Activated naive CD4-positive, alpha-beta T cell treated with anti-CD3 and anti-CD28 coated beads, Interleukin-2, amount 50 U/mL, for 24 hours (primary cell): ENCODE measurements at regions not wholly inside any gene's neighbourhood (a gene's known extent, or its start where the extent isn't known, plus 50 kb on each side); places are given as distances from the start of the nearest gene placed in this dataset.

ENCODE experiments used
- H3K27ac Mint-ChIP-seq: one replicate; pipeline ENCODE4 v1.8.0; 2021; ENCODE audit warnings: mild to moderate bottlenecking, mixed read lengths
- H3K27me3 Mint-ChIP-seq: one replicate; pipeline ENCODE4 v1.8.0; 2021; ENCODE audit warnings: mixed read lengths
- H3K36me3 Mint-ChIP-seq: one replicate; pipeline ENCODE4 v1.8.0; 2021; ENCODE audit warnings: mixed read lengths
- H3K4me1 Mint-ChIP-seq: one replicate; pipeline ENCODE4 v1.8.0; 2021; ENCODE audit warnings: mixed read lengths
- H3K4me3 Mint-ChIP-seq: one replicate; pipeline ENCODE4 v1.8.0; 2021; ENCODE audit warnings: mild to moderate bottlenecking, mixed read lengths
- H3K9me3 Mint-ChIP-seq: one replicate; pipeline ENCODE4 v1.8.0; 2021; ENCODE audit warnings: mixed read lengths

- no peaks in the 10 kb centered on the region for H3K4me1 Mint-ChIP-seq
- no peak overlapping the region for H3K4me3 Mint-ChIP-seq
- peaks cover 4% of the 10 kb centered on the region for H3K9me3 Mint-ChIP-seq
- no peaks in the 10 kb centered on the region for H3K36me3 Mint-ChIP-seq
- no peak overlapping the region for H3K27ac Mint-ChIP-seq
- peaks cover 2% of the 10 kb centered on the region for H3K27me3 Mint-ChIP-seq
Observed at GRCh38 chr2:107258531-107259407, 372.8 kb upstream of the ST6GAL2 start.

GRCh38 chr2:107259408-107260195 is 373.6 kb upstream of the ST6GAL2 start:
- no peak overlapping the region for H3K27ac Mint-ChIP-seq
- peaks cover 4% of the 10 kb centered on the region for H3K9me3 Mint-ChIP-seq
- H3K36me3 Mint-ChIP-seq: no peaks in the 10 kb centered on the region
- H3K27me3 Mint-ChIP-seq: peaks cover 2% of the 10 kb centered on the region
- H3K4me1 Mint-ChIP-seq: no peaks in the 10 kb centered on the region
- no peak overlapping the region for H3K4me3 Mint-ChIP-seq

GRCh38 chr2:107263628-107264027 is 377.7 kb upstream of the ST6GAL2 start:
- H3K27me3 Mint-ChIP-seq: no peaks in the 10 kb centered on the region
- no peaks in the 10 kb centered on the region for H3K36me3 Mint-ChIP-seq
- H3K4me1 Mint-ChIP-seq: no peaks in the 10 kb centered on the region
- H3K4me3 Mint-ChIP-seq: no peak overlapping the region
- H3K27ac Mint-ChIP-seq: no peak overlapping the region
- H3K9me3 Mint-ChIP-seq: no peaks in the 10 kb centered on the region

DNA sequence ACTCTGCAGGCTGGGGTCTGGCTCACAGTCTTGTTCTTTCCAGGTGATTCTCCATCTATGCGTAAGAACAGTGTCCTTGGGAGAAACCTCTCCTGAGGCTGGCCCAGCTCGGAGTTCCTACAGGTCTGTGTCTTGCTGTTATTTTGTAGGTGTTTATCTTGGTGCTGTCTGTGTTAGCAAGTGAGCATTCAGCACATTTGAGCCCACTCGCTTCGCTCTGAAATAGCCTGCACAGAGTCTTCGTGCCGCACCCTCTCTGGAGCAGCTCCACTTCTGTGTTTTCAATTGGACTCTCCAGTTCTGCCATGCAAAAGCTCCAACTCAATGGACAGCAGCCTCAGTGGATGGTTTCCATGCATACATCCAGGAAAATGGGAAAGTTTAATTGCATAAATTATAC is 378.2 kb upstream of the ST6GAL2 start:
- Mint-ChIP-seq H3K36me3 (no peaks in the 10 kb centered on the region), H3K9me3 (no peaks in the 10 kb centered on the region), H3K27ac (no peak overlapping the region), H3K4me1 (no peaks in the 10 kb centered on the region), H3K4me3 (no peak overlapping the region), H3K27me3 (no peaks in the 10 kb centered on the region)

- no peak overlapping the region for H3K4me3 Mint-ChIP-seq
- H3K36me3 Mint-ChIP-seq: no peaks in the 10 kb centered on the region
- no peaks in the 10 kb centered on the region for H3K27me3 Mint-ChIP-seq
- no peaks in the 10 kb centered on the region for H3K4me1 Mint-ChIP-seq
- no peak overlapping the region for H3K27ac Mint-ChIP-seq
- H3K9me3 Mint-ChIP-seq: no peaks in the 10 kb centered on the region
Observed at GRCh38 chr2:107266555-107266954, 380.6 kb upstream of the ST6GAL2 start.

DNA sequence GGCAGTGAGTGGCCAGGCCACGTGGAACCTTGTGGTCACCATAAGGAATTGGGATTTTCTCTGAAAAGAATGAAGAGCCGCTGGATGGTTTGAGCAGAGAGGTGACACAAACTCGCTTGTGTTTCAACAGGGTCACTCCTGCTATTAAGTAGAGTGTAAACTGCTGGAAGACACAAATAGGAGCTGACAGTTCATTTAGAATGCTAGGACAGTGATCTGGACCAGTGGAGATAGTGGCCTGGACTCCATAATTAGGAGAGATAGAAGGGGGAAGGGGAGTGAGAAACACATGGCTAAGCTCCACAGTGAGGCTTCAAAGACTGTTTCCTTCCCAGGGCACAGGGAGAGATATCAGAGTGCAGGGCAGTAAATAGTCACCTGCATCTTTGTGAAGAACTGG is 381.1 kb upstream of the ST6GAL2 start:
- Mint-ChIP-seq H3K4me1 (no peaks in the 10 kb centered on the region), H3K4me3 (no peak overlapping the region), H3K27me3 (no peaks in the 10 kb centered on the region), H3K27ac (no peak overlapping the region), H3K9me3 (no peaks in the 10 kb centered on the region), H3K36me3 (no peaks in the 10 kb centered on the region)

DNA sequence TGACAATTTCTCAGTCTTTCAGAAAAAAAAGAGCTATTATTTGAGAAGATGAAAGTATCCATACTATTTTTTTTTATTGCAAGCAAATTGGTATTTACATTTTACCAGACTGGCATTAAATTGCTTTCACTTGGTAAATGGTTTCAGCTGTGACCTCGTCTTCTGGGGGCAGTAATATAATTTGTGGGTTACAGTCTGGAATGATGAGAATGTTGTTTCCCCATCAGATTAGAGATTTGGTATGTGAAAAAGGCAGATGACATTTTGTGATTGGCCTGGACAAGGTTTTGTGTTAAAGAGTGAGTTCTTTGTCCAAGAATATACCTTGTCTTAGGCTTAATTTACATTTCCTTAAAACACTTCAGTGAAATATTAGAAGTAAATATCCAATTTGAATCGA is 390.1 kb upstream of the ST6GAL2 start:
- no peaks in the 10 kb centered on the region for H3K4me1 Mint-ChIP-seq
- no peak overlapping the region for H3K27ac Mint-ChIP-seq
- no peaks in the 10 kb centered on the region for H3K27me3 Mint-ChIP-seq
- H3K9me3 Mint-ChIP-seq: peaks cover 10% of the 10 kb centered on the region
- no peak overlapping the region for H3K4me3 Mint-ChIP-seq
- no peaks in the 10 kb centered on the region for H3K36me3 Mint-ChIP-seq

DNA sequence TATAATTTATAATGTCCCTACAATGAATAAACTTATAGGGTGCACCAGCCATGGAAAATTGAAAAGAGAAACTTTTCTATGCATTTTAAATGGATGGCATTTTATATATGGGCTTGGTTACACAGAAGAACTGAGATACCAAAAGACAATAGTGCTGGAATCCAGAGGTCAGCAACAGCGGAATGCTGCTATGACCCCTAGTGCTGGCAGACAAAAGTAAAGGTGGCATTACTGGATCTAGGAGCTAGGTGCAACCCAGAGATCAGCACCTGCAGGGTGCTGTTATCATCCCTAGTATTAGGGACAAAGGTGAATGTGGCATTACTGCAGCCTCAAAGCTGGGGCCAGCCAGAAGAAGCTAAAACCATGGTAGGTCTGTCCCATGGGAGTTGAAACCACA is 392.7 kb upstream of the ST6GAL2 start:
- no peak overlapping the region for H3K4me3 Mint-ChIP-seq
- peaks cover 10% of the 10 kb centered on the region for H3K9me3 Mint-ChIP-seq
- no peaks in the 10 kb centered on the region for H3K4me1 Mint-ChIP-seq
- no peaks in the 10 kb centered on the region for H3K36me3 Mint-ChIP-seq
- H3K27me3 Mint-ChIP-seq: no peaks in the 10 kb centered on the region
- no peak overlapping the region for H3K27ac Mint-ChIP-seq

GRCh38 chr2:107281637-107282036 is 395.7 kb upstream of the ST6GAL2 start:
- H3K27me3 Mint-ChIP-seq: no peaks in the 10 kb centered on the region
- no peak overlapping the region for H3K4me3 Mint-ChIP-seq
- H3K36me3 Mint-ChIP-seq: no peaks in the 10 kb centered on the region
- no peaks in the 10 kb centered on the region for H3K4me1 Mint-ChIP-seq
- H3K9me3 Mint-ChIP-seq: peaks cover 5% of the 10 kb centered on the region
- H3K27ac Mint-ChIP-seq: no peak overlapping the region

DNA sequence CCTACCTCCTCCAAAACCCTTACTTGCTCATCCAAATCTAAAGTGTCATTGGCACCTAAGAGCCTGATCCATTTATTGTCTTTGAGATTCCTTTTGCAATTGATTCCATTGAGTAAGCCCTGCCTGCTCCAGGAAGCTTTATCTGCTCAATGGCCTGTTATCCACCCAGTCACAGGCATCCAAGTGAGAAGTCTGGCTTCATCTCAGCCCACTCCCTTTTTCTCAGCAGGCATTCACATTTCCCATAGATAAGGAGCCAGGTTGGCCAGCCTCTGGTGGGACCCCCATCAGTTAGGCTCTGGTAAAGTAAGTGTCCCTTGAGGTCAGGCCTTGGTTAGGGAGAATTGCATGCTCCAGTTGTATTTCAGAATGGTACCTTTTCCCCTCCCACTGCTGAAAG is 396.2 kb upstream of the ST6GAL2 start:
- Mint-ChIP-seq H3K4me1 (no peaks in the 10 kb centered on the region), H3K36me3 (no peaks in the 10 kb centered on the region), H3K4me3 (no peak overlapping the region), H3K27ac (no peak overlapping the region), H3K9me3 (peaks cover 5% of the 10 kb centered on the region), H3K27me3 (no peaks in the 10 kb centered on the region)

DNA sequence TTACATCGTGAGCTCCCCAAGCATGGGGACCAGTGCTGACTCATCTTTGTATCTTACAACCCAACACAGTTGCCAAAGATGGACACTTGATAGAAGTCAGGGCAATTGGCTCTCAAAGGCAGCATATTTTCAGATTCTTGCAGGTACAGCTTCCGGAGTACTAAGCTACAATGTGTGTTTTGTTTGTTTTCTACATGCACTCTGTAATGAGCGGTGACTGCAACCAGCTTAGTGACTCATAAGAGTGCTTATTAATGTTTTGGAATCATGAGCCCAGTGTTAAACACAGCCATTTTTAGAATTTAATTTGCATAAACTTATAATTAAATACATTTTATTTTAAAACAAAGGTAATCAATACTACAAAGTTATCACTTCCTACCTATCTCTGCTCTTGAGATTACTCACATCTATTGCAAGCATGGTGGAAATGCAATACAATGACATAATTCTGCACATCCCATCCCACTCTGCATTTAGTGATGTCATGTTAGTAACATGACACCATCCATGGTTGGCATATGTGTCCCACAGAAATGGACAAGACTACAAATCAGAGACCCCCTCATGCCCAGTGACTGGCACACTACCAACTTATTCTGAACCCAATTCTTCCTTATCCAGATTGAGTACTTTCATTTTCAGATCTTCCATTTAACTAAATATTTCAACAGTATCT is 399.8 kb upstream of the ST6GAL2 start:
- Mint-ChIP-seq H3K9me3 (peaks cover 1% of the 10 kb centered on the region), H3K27me3 (no peaks in the 10 kb centered on the region), H3K36me3 (no peaks in the 10 kb centered on the region), H3K4me1 (no peaks in the 10 kb centered on the region), H3K27ac (no peak overlapping the region), H3K4me3 (no peak overlapping the region)

DNA sequence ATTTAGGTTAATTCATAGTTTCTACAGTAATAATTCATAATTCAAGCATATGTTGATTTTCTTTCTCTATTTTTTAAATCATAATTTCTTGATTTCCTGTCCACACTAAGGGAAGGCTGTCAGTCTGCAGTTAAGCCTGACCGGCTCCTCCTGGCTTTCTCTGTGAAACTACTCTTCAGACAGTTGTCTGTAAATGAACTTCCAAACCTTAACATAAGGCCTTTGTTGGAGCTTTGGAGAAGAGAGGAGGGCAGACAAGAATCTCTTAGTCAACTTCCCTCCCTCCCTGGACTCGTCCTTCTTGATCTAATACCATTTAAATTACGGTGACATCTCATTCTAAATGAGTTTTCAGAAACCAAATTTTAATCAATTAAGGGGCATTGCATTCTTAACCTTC is 404.1 kb upstream of the ST6GAL2 start:
- Mint-ChIP-seq H3K27me3 (no peaks in the 10 kb centered on the region), H3K36me3 (no peaks in the 10 kb centered on the region), H3K4me3 (no peak overlapping the region), H3K27ac (no peak overlapping the region), H3K9me3 (no peaks in the 10 kb centered on the region), H3K4me1 (no peaks in the 10 kb centered on the region)

DNA sequence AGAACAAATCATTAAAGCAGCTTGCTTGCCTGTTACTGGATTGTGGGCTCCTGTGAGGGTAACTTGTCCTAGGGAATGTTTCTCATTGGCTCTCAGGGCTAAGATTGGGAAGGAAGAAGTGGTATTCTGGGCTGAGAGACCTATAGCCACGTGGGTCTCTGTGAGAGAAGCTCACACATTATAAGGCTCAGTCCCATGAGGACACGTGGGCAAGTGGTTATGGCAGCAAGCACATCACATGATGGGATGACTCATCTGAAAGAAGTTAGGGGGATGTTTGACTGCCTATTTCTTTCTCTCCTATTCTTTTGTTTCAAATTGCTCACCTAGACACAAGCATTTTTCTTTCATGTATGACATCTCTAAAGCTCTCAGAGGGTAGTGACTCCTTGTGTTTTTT is 418.0 kb upstream of the ST6GAL2 start:
- no peaks in the 10 kb centered on the region for H3K36me3 Mint-ChIP-seq
- no peaks in the 10 kb centered on the region for H3K4me1 Mint-ChIP-seq
- H3K9me3 Mint-ChIP-seq: peaks cover 16% of the 10 kb centered on the region
- no peak overlapping the region for H3K4me3 Mint-ChIP-seq
- H3K27ac Mint-ChIP-seq: no peak overlapping the region
- H3K27me3 Mint-ChIP-seq: no peaks in the 10 kb centered on the region

DNA sequence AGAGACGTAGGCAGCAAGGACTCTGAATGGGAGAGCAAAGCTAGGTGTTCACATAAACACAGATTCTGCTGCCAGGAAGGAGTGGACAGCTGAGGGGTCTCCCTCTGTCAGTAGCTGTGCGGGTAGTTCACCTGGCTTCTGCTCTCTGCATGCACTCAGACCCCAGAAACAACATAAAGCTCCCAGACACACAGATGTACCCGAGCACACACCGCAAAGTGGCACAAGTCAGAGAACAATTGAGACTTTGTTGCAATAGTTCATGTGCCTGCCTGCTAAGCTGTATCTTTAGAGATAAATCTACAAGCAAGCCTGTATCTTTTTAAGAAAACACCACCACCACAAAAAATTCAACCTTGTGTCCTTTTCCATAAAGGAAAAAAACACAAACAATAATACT is 420.0 kb upstream of the ST6GAL2 start:
- Mint-ChIP-seq H3K27ac (no peak overlapping the region), H3K27me3 (no peaks in the 10 kb centered on the region), H3K9me3 (peaks cover 23% of the 10 kb centered on the region), H3K4me1 (no peaks in the 10 kb centered on the region), H3K4me3 (no peak overlapping the region), H3K36me3 (no peaks in the 10 kb centered on the region)

DNA sequence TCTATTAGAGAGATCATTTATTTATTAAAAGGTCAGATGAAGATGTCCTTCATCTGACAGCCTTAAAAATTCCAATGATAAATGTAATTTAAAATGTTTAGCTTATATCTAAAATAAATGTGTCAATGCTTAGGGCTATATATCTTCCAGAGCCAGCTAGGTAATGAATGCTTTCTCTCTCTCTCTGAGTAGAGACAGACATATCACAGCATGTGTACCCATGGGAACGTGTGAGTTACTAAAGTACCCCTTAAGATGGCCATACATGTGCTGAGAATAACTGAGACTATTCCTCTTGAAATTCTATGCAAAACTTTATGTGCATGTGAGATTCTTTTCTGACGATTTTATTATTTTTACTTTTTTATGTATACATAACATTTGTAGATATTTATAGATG is 420.9 kb upstream of the ST6GAL2 start:
- Mint-ChIP-seq H3K4me1 (no peaks in the 10 kb centered on the region), H3K27ac (no peak overlapping the region), H3K4me3 (no peak overlapping the region), H3K36me3 (no peaks in the 10 kb centered on the region), H3K9me3 (peaks cover 22% of the 10 kb centered on the region), H3K27me3 (no peaks in the 10 kb centered on the region)

GRCh38 chr2:107308835-107309234 is 422.9 kb upstream of the ST6GAL2 start:
- H3K4me1 Mint-ChIP-seq: no peaks in the 10 kb centered on the region
- no peaks in the 10 kb centered on the region for H3K36me3 Mint-ChIP-seq
- H3K9me3 Mint-ChIP-seq: peaks cover 22% of the 10 kb centered on the region

More at GRCh38 chr2:107308835-107309234, 422.9 kb upstream of the ST6GAL2 start:
- Mint-ChIP-seq H3K27ac (no peak overlapping the region), H3K27me3 (no peaks in the 10 kb centered on the region), H3K4me3 (no peak overlapping the region)
